Transverse colon (tissue), 4 donors: ENCODE measurements at regions not wholly inside any gene's neighbourhood (a gene's known extent, or its start where the extent isn't known, plus 50 kb on each side); places are given as distances from the start of the nearest gene placed in this dataset.

Experiments
- EP300 ChIP-seq: sonication (generic); formaldehyde crosslinking; IDR thresholded peaks from one replicate; pipeline ENCODE4 v1.6.1; 2017; ENCODE audit warnings: antibody characterized with exemption, low read depth
- POLR2A ChIP-seq: fragments of 450-650 bp; IDR thresholded peaks from one replicate; pipeline ENCODE4 v1.6.1; 2016; ENCODE audit warnings: antibody characterized with exemption, mild to moderate bottlenecking, moderate library complexity
- POLR2AphosphoS5 ChIP-seq, 3 donors: sonication (generic); formaldehyde crosslinking; IDR thresholded peaks; one replicate each; pipeline ENCODE4 v1.6.1; 2016; ENCODE audit warnings: antibody characterized with exemption in 3 of 3
- TF ChIP-seq, protein P1 (sequence below), 5 experiments: fragments of 200-600 bp in 3 of 5; fragments of 450-650 bp in 2 of 5; sonication (generic) in 3 of 5; IDR thresholded peaks; 1 replicate in 2 of 5; 2 replicates in 3 of 5; pipeline ENCODE4 v1.5.1; 2016 to 2017; ENCODE audit warnings: antibody characterized with exemption in 5 of 5, inconsistent platforms in 3 of 5, mild to moderate bottlenecking in 2 of 5, moderate library complexity in 1 of 5

GRCh38 chr7:16354573-16354972 lies 66.8 kb downstream of the CRPPA start:
- TF ChIP-seq, protein P1, sequence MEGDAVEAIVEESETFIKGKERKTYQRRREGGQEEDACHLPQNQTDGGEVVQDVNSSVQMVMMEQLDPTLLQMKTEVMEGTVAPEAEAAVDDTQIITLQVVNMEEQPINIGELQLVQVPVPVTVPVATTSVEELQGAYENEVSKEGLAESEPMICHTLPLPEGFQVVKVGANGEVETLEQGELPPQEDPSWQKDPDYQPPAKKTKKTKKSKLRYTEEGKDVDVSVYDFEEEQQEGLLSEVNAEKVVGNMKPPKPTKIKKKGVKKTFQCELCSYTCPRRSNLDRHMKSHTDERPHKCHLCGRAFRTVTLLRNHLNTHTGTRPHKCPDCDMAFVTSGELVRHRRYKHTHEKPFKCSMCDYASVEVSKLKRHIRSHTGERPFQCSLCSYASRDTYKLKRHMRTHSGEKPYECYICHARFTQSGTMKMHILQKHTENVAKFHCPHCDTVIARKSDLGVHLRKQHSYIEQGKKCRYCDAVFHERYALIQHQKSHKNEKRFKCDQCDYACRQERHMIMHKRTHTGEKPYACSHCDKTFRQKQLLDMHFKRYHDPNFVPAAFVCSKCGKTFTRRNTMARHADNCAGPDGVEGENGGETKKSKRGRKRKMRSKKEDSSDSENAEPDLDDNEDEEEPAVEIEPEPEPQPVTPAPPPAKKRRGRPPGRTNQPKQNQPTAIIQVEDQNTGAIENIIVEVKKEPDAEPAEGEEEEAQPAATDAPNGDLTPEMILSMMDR (IDR thresholded peaks at IDR 0.05) = no peak
- TF ChIP-seq POLR2A = no peak
- no peak for TF ChIP-seq POLR2AphosphoS5 (IDR thresholded peaks at IDR 0.05)
- TF ChIP-seq EP300 = no peak
